ENCODE measurements at regions not wholly inside any gene's neighbourhood (a gene's known extent, or its start where the extent isn't known, plus 50 kb on each side); places are given as distances from the start of the nearest gene placed in this dataset.

- intact Hi-C loops (cut with micrococcal nuclease) = no loop called here
- H3K27ac ChIP-seq (ENCODE audit: low read length) = no peak overlapping the region
- 77% methylated on average over 6 of the region's 6 CpGs for WGBS (ENCODE audit: insufficient coverage)
- no peak for DNase-seq
- H3K4me3 ChIP-seq (ENCODE audit: low read length) = no peak overlapping the region
- H3K9me3 ChIP-seq (ENCODE audit: control insufficient read depth, insufficient read depth, low read length) = no peaks in the 10 kb centered on the region
- H3K27me3 ChIP-seq (ENCODE audit: control insufficient read depth, insufficient read depth, low read length) = no peaks in the 10 kb centered on the region
- H3K36me3 Mint-ChIP-seq = no peaks in the 10 kb centered on the region
- TF ChIP-seq, protein P1, sequence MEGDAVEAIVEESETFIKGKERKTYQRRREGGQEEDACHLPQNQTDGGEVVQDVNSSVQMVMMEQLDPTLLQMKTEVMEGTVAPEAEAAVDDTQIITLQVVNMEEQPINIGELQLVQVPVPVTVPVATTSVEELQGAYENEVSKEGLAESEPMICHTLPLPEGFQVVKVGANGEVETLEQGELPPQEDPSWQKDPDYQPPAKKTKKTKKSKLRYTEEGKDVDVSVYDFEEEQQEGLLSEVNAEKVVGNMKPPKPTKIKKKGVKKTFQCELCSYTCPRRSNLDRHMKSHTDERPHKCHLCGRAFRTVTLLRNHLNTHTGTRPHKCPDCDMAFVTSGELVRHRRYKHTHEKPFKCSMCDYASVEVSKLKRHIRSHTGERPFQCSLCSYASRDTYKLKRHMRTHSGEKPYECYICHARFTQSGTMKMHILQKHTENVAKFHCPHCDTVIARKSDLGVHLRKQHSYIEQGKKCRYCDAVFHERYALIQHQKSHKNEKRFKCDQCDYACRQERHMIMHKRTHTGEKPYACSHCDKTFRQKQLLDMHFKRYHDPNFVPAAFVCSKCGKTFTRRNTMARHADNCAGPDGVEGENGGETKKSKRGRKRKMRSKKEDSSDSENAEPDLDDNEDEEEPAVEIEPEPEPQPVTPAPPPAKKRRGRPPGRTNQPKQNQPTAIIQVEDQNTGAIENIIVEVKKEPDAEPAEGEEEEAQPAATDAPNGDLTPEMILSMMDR (IDR thresholded peaks at IDR 0.05) = no peak
- H3K36me3 ChIP-seq (ENCODE audit: control insufficient read depth, insufficient read depth, low read length) = no peaks in the 10 kb centered on the region
- no peak overlapping the region for H3K27ac Mint-ChIP-seq
- ATAC-seq = no peak
- no peaks in the 10 kb centered on the region for H3K4me1 ChIP-seq (ENCODE audit: control insufficient read depth, insufficient read depth, low read length)
- H3K9me3 Mint-ChIP-seq = no peaks in the 10 kb centered on the region
- H3K4me3 Mint-ChIP-seq = no peak overlapping the region
- no peaks in the 10 kb centered on the region for H3K4me1 Mint-ChIP-seq
- peaks cover 3 to 6% of the 10 kb centered on the region in 2 donors for H3K27me3 Mint-ChIP-seq (ENCODE audit: low read depth in 2 of 2)
These were observed 104.9 kb downstream of the XRCC2 start for GRCh38 chr7:152571068-152571467.

DNA sequence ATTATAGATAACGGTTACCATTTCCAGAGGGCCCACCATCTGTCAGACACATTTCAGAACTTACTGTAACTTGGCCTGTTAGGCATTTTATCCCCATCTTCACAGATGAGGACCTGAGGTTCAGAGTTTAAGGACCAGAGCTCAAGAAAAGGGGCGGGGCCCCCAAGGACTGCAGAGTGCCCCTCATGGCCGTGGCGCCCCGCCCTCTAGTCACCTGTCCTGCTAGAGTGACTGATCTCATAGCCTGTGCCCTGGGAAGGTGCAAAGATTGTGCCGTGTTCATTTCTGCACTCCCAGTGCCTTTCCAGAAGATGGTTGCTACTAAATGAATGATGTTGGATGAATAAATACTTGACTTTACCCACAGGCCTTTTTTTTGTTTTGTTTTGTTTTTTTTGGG is 107.0 kb downstream of the XRCC2 start:
- H3K9me3 ChIP-seq (ENCODE audit: control insufficient read depth, insufficient read depth, low read length) = no peaks in the 10 kb centered on the region
- H3K4me3 ChIP-seq (ENCODE audit: low read length) = no peak overlapping the region
- Mint-ChIP-seq H3K4me1 (peaks cover 7 to 16% of the 10 kb centered on the region in 2 donors), H3K27me3 (ENCODE audit: low read depth in 2 of 2) (peaks cover 9 to 12% of the 10 kb centered on the region in 2 donors), H3K27ac (no peak overlapping the region), H3K36me3 (no peaks in the 10 kb centered on the region), H3K9me3 (no peaks in the 10 kb centered on the region), H3K4me3 (no peak overlapping the region)
- no peak overlapping the region for H3K27ac ChIP-seq (ENCODE audit: low read length)
- H3K27me3 ChIP-seq (ENCODE audit: control insufficient read depth, insufficient read depth, low read length) = peaks cover 2% of the 10 kb centered on the region
- no peaks in the 10 kb centered on the region for H3K4me1 ChIP-seq (ENCODE audit: control insufficient read depth, insufficient read depth, low read length)
- intact Hi-C loops (cut with micrococcal nuclease) = no loop called here
- WGBS (ENCODE audit: insufficient coverage) = 91% methylated on average over 6 of the region's 6 CpGs
- ATAC-seq (no peak), DNase-seq (no peak)
- no peaks in the 10 kb centered on the region for H3K36me3 ChIP-seq (ENCODE audit: control insufficient read depth, insufficient read depth, low read length)
- TF ChIP-seq, protein P1 (IDR thresholded peaks at IDR 0.05) = no peak

- H3K36me3 Mint-ChIP-seq = no peaks in the 10 kb centered on the region
- H3K9me3 Mint-ChIP-seq = no peaks in the 10 kb centered on the region
- peaks cover 9 to 12% of the 10 kb centered on the region in 2 donors for H3K27me3 Mint-ChIP-seq (ENCODE audit: low read depth in 2 of 2)
- TF ChIP-seq, protein P1 (IDR thresholded peaks at IDR 0.05) = no peak
- H3K4me1 ChIP-seq (ENCODE audit: control insufficient read depth, insufficient read depth, low read length) = no peaks in the 10 kb centered on the region
- H3K36me3 ChIP-seq (ENCODE audit: control insufficient read depth, insufficient read depth, low read length) = no peaks in the 10 kb centered on the region
- no peak overlapping the region for H3K27ac Mint-ChIP-seq
- no peak for ATAC-seq
- H3K9me3 ChIP-seq (ENCODE audit: control insufficient read depth, insufficient read depth, low read length) = no peaks in the 10 kb centered on the region
- intact Hi-C loops (cut with micrococcal nuclease) = no loop called here
- peaks cover 2% of the 10 kb centered on the region for H3K27me3 ChIP-seq (ENCODE audit: control insufficient read depth, insufficient read depth, low read length)
- H3K4me3 ChIP-seq (ENCODE audit: low read length) = no peak overlapping the region
- no peak overlapping the region for H3K27ac ChIP-seq (ENCODE audit: low read length)
- 78% methylated on average over 13 of the region's 13 CpGs for WGBS (ENCODE audit: insufficient coverage)
- DNase-seq = no peak
- no peak overlapping the region for H3K4me3 Mint-ChIP-seq
- peaks cover 7 to 16% of the 10 kb centered on the region in 2 donors for H3K4me1 Mint-ChIP-seq
These were observed 110.2 kb downstream of the XRCC2 start for GRCh38 chr7:152565731-152566130.

GRCh38 chr7:152564656-152565250 is 111.2 kb downstream of the XRCC2 start:
- no peak overlapping the region for H3K27ac ChIP-seq (ENCODE audit: low read length)
- TF ChIP-seq, protein P1 (IDR thresholded peaks at IDR 0.05) = no peak
- peaks cover 7 to 16% of the 10 kb centered on the region in 2 donors for H3K4me1 Mint-ChIP-seq
- intact Hi-C loops (cut with micrococcal nuclease) = no loop called here
- no peaks in the 10 kb centered on the region for H3K36me3 Mint-ChIP-seq
- no peaks in the 10 kb centered on the region for H3K36me3 ChIP-seq (ENCODE audit: control insufficient read depth, insufficient read depth, low read length)
- H3K27me3 Mint-ChIP-seq (ENCODE audit: low read depth in 2 of 2) = peaks cover 9 to 12% of the 10 kb centered on the region in 2 donors
- peaks cover 2% of the 10 kb centered on the region for H3K27me3 ChIP-seq (ENCODE audit: control insufficient read depth, insufficient read depth, low read length)
- H3K4me3 ChIP-seq (ENCODE audit: low read length) = no peak overlapping the region
- no peaks in the 10 kb centered on the region for H3K9me3 ChIP-seq (ENCODE audit: control insufficient read depth, insufficient read depth, low read length)
- H3K27ac Mint-ChIP-seq = no peak overlapping the region
- H3K4me1 ChIP-seq (ENCODE audit: control insufficient read depth, insufficient read depth, low read length) = no peaks in the 10 kb centered on the region
- peak in 2 of 3 donors; percentile 32 to 49 for ATAC-seq
- WGBS (ENCODE audit: insufficient coverage) = 39% methylated on average over 7 of the region's 8 CpGs
- H3K9me3 Mint-ChIP-seq = no peaks in the 10 kb centered on the region
- DNase-seq = no peak
- no peak overlapping the region for H3K4me3 Mint-ChIP-seq
